Sciatic nerve (tissue), 2 donors: ENCODE measurements at regions not wholly inside any gene's neighbourhood (a gene's known extent, or its start where the extent isn't known, plus 50 kb on each side); places are given as distances from the start of the nearest gene placed in this dataset.
"Not testable (repeated sequence)": the region's sequence is repeated elsewhere in the genome, so short reads cannot be mapped to it uniquely, and the experiment has no call there.

Experiments used
- ATAC-seq: fragments of 200-7000 bp; cut with Tn5 transposase; one replicate; pipeline ENCODE4 v1.9.1; 2020; ENCODE audit warnings: mild to moderate bottlenecking, moderate library complexity
- DNase-seq: peaks from one replicate; pipeline ENCODE4 v3.0.0-alpha.2; 2020; ENCODE audit warnings: low spot score
- intact Hi-C: fragments of 100-400 bp; cut with DNase I; formaldehyde crosslinking; loops from one replicate; pipeline ENCODE4 v1.14.2; 2022
- donor health status: DM: no; HTN: no; CAD: no.
- donor health status: DM: no; HTN: no; CAD: no.

DNA sequence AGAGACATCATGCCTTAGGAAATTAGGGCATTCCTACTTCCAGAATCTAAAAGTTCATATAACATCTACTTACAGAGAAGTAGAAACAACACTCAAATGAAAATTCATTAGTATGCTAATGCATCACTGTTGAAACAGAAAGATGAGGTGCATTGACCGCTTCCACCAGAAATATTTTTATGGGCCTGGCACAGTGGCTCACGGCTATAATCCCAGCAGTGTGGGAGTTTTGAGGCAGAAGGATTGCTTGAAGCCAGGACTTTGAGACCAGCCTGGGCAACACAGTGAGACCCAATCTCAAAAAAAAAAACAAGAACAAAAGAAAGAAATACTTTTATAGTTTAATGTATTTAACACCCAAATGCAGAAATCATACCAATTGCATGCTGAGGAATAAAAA is 220.9 kb downstream of the SKIDA1 start:
- no peak for DNase-seq
- ATAC-seq = no peak
- intact Hi-C loops = no loop called here

DNA sequence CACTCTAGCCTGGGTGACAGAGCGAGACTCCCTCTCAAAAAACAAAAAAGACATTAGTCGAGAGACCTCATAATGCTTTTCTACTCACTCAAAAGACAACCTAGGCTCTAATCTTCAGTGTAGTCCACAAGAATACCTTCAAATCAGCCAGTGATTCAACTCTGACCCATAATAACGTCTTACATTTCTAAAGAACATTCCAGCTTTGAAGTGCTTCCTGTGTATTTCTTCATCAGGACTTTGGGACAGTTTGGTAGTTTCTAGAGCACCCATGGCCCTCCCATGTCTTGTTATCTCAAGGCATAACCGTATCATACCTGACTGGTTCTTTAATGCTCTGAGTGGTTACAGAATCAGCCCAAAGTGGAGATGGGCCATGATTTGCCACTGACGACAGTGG is 221.3 kb downstream of the SKIDA1 start:
- no peak for DNase-seq
- intact Hi-C loops = no loop called here
- no peak for ATAC-seq

DNA sequence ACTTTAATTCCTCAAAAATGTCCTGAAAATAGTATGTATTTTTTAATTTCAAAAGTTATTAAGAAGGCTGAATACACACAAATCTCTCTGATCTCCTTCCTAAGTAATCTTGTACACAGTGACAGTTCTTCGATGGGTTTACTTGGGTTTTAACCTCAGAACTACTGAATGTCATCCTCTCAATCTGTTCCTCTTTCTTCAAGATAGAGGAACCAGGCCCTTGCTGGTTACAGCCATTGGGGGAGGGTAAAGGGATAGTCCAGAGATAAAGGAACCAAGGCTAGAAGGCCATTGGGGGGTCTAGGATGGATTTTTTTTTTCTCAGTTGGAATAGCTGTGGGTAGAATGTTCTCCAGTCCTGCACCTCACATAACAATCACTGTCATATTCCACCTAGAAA is 224.9 kb downstream of the SKIDA1 start:
- ATAC-seq (no peak), DNase-seq (no peak)
- intact Hi-C loops = no loop called here

DNA sequence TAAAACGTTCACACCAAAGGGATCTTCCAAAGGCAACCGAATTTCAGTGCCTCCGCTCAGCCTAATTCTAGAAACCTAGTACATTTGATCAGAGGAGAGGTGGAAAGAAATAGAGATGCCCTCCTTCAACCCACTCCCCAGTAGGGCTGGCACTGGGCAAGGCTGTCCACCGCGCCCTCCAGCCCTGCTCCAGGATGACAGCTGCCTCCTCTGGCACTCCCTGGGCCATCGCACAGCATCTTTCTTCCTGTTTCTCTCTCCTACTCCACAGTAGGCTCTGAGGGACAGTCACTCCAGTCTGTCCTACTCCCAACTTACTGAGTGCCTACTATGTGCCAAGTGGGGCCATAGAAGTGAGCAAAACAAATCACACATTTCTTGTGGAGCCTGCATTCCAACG is 226.2 kb downstream of the SKIDA1 start:
- intact Hi-C loops = no loop called here
- DNase-seq = no peak
- ATAC-seq = no peak

DNA sequence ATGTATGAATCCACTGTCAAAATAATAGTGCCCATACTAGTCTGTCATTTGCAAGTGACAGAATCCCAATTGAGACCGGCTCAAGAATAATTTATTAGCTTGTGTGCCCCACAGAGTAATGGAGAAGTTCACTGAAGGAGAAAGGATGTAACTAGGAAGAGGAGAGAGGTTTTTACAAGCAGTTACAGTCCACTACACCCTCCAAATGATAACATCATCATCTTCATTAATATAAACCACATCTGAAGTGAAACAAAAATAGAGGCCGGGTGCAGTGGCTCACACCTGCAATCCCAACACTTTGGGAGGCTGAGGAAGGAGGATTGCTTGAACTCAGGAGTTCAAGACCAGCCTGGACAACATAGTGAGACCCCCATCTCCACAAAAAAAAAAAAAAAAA is 226.8 kb downstream of the SKIDA1 start:
- ATAC-seq = no peak
- intact Hi-C loops = no loop called here
- DNase-seq = no peak

DNA sequence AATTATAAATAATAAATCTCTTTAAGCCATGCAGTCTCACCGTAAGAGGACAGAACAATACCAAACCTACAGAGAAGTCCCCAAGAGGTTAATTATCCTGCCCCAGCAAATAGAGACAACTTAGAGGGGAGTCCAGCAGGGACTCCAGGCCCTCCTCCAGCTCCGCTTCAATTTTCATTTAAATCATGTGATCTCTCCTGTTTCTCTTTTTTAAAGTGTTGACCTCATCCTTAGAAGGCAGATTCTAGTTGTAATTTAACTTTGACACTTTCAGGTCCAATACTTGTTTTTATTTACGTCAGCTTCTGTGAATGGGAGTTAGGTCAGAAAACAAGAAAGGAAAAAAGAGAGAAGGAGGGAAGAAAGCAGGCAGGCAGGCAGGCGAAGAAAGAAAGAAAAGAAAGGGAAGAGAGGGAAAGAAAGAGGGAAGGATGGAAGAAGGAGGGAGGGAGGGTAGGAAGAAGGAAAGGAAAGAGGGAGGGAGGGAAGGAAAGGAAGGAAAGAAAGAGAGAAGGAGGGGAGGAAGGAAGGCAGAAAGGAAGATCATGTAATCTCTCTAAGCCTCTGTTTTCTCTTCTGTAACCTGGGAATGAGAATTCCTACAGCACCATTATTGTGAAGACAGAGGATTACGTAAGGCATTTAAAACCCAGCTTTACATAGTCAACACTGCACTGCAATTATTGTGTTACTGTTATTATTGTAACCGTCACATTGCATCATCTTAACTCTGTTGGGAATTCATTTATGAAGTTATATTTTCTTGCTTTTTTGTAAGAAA is 227.7 kb downstream of the SKIDA1 start:
- no peak for DNase-seq

DNA sequence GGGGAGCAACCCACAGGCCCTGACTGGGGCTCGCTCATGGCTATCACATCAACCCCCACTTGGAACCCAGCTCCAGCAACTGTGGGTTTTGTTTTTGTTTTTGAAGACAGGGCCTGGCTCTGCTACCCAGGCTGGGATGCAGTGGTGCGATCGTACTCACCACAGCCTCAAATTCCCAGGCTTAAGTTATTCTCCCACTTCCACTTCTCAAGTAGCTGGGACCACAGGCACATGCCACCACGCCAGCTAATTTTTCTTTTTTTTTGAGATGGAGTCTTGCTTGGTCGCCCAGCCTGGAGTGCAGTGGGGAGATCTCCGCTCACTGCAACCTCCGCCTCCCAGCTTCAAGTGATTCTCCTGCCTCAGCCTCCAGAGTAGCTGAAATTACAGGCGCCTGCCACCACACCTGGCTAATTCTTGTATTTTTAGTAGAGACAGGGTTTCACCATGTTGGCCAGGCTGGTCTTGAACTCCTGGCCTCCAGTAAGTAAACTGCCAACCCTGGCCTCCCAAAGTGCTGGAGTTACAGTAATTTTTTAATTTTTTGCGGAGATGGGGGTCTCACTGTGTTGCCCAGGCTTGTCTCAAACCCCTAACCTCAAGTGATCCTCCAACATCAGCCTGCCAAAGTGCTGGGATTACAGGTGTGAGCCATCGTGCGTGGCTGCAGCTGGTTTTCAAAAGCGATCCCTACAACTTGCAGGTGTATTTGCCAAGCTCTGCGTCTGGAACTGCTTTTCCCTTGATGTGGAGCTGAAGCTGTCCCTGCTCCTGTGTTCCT is 228.7 kb downstream of the SKIDA1 start:
- intact Hi-C loops = no loop called here
- no peak for ATAC-seq
- DNase-seq = no peak

More for the DNA sequence above, 227.7 kb downstream of the SKIDA1 start:
- ATAC-seq = no peak
- intact Hi-C loops = no loop called here

DNA sequence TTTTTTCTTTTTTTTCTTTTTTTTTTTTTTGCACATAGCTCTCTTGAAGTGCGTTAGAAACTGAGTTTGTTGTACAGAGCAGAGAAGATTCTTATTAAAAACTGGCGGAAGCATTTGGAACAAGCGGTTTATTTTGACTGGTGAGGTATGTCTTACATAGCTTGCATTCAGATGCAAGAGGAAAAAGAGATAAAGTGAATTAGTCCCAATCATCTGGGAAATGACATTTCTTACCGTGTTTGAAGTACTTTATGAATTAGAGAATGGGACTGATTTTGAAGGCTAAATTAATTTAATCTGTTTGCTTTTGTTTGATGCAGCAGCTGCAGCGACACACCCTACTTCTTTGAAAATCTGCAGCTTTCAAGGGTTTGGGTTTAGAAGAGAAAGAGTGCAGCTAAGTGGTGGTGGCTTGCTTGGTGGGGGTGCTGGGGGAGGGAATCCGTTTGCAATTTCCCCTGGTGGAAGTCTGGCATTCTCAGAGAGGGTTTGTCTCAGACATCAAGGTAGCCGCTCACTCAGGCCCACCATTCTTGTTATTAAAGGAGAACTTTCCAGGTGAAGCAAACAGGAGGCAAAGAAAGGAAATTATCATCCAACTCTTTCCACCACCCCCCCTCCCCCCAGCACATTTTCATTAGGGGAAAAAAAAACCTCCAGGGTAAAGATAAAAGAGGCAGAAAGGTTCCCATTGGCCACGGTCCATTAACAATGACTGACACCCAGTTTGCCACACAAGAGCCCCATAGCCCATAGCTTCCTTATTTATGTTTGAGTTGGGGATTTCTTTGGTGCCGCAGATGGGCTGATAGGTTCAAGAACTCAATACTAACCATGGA is 231.7 kb downstream of the SKIDA1 start:
- intact Hi-C loops = no loop called here
- DNase-seq (no peak), ATAC-seq (no peak)

DNA sequence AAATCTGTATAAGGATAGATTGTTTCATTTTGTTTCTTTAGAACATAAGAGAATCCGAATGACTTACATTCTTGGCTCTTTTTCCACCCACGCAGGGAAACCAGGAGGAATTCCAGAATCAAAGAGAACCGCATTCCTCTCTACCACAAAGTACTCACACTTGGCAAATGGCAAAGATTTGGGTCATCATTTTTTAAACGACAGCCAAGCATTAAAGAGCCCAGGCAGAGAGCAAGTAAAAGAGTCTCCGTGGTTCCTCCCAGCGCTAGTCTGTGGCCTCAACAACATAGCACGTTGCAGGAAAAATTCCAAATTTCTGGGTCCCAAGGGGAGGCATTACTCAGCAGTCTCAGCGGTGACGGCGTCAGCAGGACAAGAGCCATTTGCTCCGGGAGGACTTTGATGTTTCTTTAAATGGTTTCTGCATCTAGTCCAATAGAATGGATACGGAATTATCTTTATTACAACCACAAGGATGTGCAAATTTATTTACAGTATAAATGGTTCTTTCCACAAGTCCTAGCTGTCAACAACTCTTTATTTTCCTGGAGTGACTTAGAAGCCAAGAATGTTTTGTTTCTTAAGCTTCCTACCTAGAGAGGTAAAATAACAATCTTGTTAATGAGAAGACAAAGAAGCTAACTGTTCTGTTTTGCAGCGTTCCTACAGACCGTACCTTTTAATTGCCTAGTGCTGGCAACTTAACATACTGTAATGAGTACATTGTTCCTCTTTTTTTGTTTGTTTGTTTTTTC is 232.5 kb downstream of the SKIDA1 start:
- intact Hi-C loops = no loop called here
- peak; percentile 92 for ATAC-seq
- peak; percentile 80 for DNase-seq

DNA sequence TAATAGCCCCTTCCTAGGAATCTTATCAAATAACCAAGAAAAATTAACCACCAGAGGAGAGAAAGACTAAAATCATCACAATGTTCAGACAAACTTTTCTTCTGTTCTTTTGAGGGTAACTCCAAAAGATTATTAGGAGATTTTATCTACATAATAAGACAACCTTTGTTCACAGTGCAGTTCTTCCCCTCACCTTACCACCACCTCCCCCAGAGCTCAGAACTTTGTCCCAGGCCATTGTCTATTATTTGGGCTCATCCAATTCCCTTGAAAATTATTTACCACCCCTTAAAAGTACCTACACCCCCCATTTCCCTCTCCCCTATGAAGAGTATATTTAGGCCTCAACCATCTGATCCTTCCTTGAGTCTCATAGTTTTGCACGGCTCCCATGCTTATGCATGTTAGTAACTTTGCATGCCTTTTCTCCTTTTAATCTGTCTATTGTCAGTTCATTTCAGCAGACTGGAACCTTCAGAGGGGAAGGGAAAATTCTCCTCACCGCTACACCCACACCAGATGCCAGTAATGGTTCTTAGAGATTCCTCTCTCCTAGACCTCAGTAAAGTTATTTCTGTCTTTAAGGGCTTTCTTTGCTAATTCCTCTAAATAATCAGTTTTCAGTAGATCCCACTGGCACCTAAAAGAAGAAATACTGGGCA is 234.9 kb downstream of the SKIDA1 start:
- DNase-seq = no peak
- intact Hi-C loops = no loop called here
- ATAC-seq = no peak

DNA sequence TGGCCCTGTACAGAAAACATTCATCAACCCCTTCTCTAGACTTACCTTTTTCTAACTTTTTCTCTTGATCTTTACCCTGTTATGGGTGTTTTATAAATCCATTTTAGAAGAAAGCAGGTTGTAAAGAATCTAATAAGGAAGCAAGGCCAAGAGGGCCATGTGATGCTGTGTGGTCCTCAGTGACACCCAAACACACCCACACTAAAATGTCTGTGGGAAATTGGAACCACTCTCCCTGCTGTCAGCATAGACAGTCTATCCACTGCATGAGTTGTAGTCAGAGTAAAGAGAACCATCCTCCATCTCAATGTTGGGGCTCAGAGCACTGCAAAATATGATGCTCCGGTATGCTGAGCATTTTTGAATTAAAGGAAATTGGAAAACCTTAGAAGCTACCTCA is 235.5 kb downstream of the SKIDA1 start:
- ATAC-seq (no peak), DNase-seq (no peak)
- intact Hi-C loops = no loop called here

DNA sequence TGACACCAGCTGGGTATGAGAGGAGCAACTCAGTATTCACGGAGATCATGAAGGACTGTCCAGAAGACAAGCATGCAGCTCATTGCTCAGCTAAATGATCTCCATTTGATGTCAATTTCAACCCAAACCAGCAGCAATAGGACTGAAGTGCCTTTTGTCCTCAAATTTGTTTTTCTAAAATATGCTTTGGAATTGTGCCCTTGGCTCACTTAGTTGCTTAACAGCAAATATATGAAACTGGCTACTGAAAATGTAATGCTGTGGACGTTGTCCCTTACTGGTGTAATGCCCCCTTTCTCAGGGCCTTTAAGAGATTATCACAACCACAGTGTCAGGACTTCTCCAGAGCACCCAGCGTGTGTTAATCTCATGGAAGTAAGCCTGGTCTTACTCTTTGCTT is 236.2 kb downstream of the SKIDA1 start:
- intact Hi-C loops = no loop called here
- DNase-seq (no peak), ATAC-seq (no peak)

DNA sequence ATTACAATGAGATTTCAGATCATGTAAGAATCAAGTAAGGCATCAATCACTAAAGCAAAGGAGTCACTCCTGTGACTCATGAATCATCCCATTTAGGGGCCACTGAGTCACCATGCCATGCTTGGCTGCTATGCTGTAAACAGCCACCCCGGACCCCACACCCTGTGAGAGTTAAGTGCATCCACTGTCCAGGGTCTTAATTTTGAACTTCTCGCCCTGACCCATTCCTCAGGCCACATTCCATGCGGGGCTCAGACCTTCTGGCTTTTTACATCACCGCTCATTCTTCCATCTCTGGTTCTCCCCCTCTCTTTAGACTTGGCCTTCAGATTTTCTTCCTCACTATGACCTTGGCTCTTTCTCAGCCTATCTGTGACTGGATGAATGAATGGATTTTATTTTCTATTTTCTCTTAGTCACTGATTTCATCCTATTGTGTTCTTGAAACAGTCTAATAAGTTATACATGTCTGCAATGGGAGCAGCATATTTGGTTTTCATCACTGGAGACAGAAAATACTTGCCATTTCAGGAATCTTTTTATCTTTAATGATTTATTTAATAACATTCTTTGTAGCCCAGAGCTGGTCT is 239.6 kb downstream of the SKIDA1 start:
- intact Hi-C loops = no loop called here
- DNase-seq (no peak), ATAC-seq (no peak)

DNA sequence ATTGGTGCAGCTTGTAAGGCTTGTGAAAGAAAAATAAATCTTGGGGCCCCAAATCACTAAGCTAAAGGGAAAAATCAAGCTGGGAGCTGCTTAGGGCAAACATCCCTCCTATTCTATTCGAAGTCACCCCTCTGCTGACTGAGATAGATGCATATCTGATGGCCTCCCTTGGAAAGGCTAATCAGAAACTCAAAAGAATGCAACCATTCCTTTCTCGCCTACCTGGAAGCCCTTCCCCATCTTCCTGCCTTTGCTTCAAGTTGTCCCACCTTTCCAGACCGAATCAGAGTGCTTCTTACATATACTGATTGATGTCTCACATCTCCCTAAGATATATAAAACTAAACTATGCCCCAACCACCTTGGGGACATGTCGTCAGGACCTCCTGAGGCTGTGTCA is 240.3 kb downstream of the SKIDA1 start:
- no peak for DNase-seq
- no peak for ATAC-seq
- intact Hi-C loops = no loop called here

DNA sequence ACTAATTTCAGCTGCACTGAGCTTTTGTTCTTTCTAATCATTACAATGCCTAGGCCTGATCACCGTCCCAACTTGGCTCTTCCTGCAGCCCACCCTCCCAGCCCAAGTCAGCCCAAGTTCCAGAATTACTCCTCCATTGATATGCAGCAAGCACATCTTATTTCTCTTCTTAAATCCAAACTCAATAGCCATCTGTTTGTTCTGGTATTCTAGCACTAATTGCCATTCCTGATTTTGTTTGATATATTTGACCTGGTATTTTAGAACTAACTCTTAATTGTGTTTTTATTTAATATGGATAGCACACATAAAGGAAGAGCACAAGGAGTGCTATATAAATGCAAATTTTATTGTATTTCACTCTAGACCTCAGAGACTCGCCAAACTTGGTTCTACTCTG is 241.2 kb downstream of the SKIDA1 start:
- DNase-seq (no peak), ATAC-seq (no peak)
- intact Hi-C loops = no loop called here

DNA sequence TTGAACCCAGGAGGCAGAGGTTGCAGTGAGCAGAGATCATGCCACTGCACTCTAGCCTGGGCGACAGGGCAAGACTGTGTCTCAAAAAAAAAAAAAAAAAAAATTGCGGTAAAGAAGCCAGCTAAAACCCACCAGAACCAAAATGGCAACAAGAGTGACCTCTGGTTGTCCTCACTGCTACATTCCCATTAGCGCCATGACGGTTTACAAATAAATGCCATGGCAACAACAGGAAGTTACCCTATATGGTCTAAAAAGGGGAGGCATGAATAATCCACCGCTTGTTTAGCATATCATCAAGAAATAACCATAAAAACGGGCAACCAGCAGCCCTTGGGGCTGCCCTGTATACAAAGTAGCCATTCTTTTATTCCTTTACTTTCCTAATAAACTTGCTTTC is 242.4 kb downstream of the SKIDA1 start:
- intact Hi-C loops, ATAC-seq, DNase-seq: not testable (repeated sequence)

DNA sequence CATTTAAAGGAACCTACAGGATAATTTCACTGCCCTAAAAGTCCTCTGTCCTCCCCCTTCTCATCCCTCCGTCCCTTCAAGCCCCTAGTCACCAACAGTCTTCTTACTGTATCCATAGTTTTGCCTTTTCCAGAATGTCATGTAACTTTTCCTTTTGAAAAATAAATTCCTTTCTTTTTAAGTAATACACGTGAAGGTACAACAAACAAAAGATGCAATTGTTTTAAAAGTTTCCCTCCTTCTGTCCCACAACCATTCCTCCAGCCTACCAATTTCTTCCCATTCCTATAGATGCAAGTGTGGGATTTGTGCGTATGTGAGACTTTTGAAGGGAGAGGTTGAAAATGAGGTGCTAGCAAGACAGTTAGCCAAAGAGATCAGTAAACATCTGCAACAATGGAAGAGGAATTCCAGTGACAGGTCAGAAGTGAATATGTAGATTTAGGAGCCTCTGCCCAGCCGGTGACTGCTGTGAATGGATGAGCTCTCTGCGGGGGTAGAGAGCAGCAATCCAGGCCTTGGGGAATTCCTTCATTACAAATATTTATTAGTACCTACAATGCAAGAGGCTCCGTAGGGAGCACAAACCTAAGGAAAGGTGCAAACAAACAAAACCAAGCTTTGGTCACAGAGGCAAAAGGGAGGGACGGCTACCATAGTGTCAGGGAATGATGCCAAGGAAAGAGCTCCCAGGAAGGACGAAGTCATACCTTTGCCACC is 243.6 kb downstream of the SKIDA1 start:
- DNase-seq (no peak), ATAC-seq (no peak)
- intact Hi-C loops = no loop called here
